Neuronal stem cell (in vitro differentiated cells): ENCODE measurements at regions not wholly inside any gene's neighbourhood (a gene's known extent, or its start where the extent isn't known, plus 50 kb on each side); places are given as distances from the start of the nearest gene placed in this dataset.
"Not testable (repeated sequence)": the region's sequence is repeated elsewhere in the genome, so short reads cannot be mapped to it uniquely, and the experiment has no call there.

Experiments used
- DNase-seq: peaks from one replicate; pipeline ENCODE4 v3.0.0-alpha.2; 2013; ENCODE audit warnings: low spot score
- H2AFZ ChIP-seq: one replicate; pipeline ENCODE4 v1.6.1; 2013; ENCODE audit warnings: mild to moderate bottlenecking, low read length, inconsistent platforms
- H2AK5ac ChIP-seq: 2 replicates; pipeline ENCODE4 v1.6.1; 2013; ENCODE audit warnings: low read depth, mild to moderate bottlenecking, inconsistent platforms, low read length, moderate library complexity, mixed read lengths
- H2BK120ac ChIP-seq: 2 replicates; pipeline ENCODE4 v1.6.1; 2013; ENCODE audit warnings: low read depth, mild to moderate bottlenecking, inconsistent platforms, low read length, moderate library complexity, mixed read lengths
- H2BK12ac ChIP-seq: one replicate; pipeline ENCODE4 v1.6.1; 2013; ENCODE audit warnings: low read length, inconsistent platforms
- H2BK15ac ChIP-seq: 2 replicates; pipeline ENCODE4 v1.6.1; 2013; ENCODE audit warnings: mild to moderate bottlenecking, low read length, inconsistent platforms, mixed read lengths
- H2BK5ac ChIP-seq: one replicate; pipeline ENCODE4 v1.6.1; 2013; ENCODE audit warnings: inconsistent platforms, mild to moderate bottlenecking, low read length, moderate library complexity
- H3K14ac ChIP-seq: one replicate; pipeline ENCODE4 v1.6.1; 2013; ENCODE audit warnings: low read length, inconsistent platforms
- H3K18ac ChIP-seq: 2 replicates; pipeline ENCODE4 v1.6.1; 2013; ENCODE audit warnings: low read length, inconsistent platforms
- H3K23ac ChIP-seq: 2 replicates; pipeline ENCODE4 v1.6.1; 2013; ENCODE audit warnings: low read depth, mild to moderate bottlenecking, mixed read lengths, low read length, inconsistent platforms; ENCODE audit not compliant: poor library complexity
- H3K27ac ChIP-seq: replicated peaks from 3 replicates; pipeline ENCODE4 v1.5.1; 2013; ENCODE audit warnings: low read length, inconsistent platforms
- H3K27me3 ChIP-seq, 3 experiments: 2 replicates each; pipeline ENCODE4 v1.6.1; 2013; ENCODE audit warnings: low read length in 3 of 3, mild to moderate bottlenecking in 2 of 3, inconsistent platforms in 1 of 3, low read depth in 1 of 3, mixed read lengths in 1 of 3, moderate library complexity in 1 of 3; ENCODE audit not compliant: control insufficient read depth in 3 of 3, insufficient read depth in 3 of 3
- H3K36me3 ChIP-seq, 2 donors: replicated peaks in 1 of 2; 2 replicates each; pipeline ENCODE4 v1.6.1; 2013; ENCODE audit warnings: low read length in 2 of 2; ENCODE audit not compliant: control insufficient read depth in 2 of 2, insufficient read depth in 2 of 2
- H3K4ac ChIP-seq: 2 replicates; pipeline ENCODE4 v1.6.1; 2013; ENCODE audit warnings: inconsistent platforms, mild to moderate bottlenecking, low read length, moderate library complexity
- H3K4me1 ChIP-seq, 2 donors: 1 replicate in 1 of 2; 2 replicates in 1 of 2; pipeline ENCODE4 v1.6.1; 2013; ENCODE audit warnings: low read length in 2 of 2, low read depth in 1 of 2; ENCODE audit not compliant: control insufficient read depth in 2 of 2, insufficient read depth in 1 of 2
- H3K4me2 ChIP-seq: one replicate; pipeline ENCODE4 v1.6.1; 2013; ENCODE audit warnings: mild to moderate bottlenecking, low read length, inconsistent platforms; ENCODE audit not compliant: insufficient read depth, poor library complexity, severe bottlenecking
- H3K4me3 ChIP-seq, 2 donors: 2 replicates each; pipeline ENCODE4 v1.5.1; 2013; ENCODE audit warnings: low read length in 2 of 2, mild to moderate bottlenecking in 2 of 2, inconsistent platforms in 1 of 2, moderate library complexity in 1 of 2
- H3K79me1 ChIP-seq: one replicate; pipeline ENCODE4 v1.6.1; 2013; ENCODE audit warnings: low read depth, mild to moderate bottlenecking, inconsistent platforms, low read length, moderate library complexity
- H3K9ac ChIP-seq: one replicate; pipeline ENCODE4 v1.6.1; 2013; ENCODE audit warnings: mild to moderate bottlenecking, low read depth, low read length, inconsistent platforms; ENCODE audit not compliant: poor library complexity
- H3K9me3 ChIP-seq, 2 donors: replicated peaks in 1 of 2; 2 replicates each; pipeline versions ENCODE3 to v1.6.1; 2013; ENCODE audit warnings: low read length in 2 of 2, mild to moderate bottlenecking in 2 of 2, inconsistent platforms in 1 of 2, low read depth in 1 of 2, mixed read lengths in 1 of 2, moderate library complexity in 1 of 2; ENCODE audit not compliant: control insufficient read depth in 2 of 2, insufficient read depth in 1 of 2
- H4K8ac ChIP-seq: one replicate; pipeline ENCODE4 v1.6.1; 2013; ENCODE audit warnings: low read depth, mild to moderate bottlenecking, inconsistent platforms, low read length, moderate library complexity
- H4K91ac ChIP-seq: one replicate; pipeline ENCODE4 v1.6.1; 2013; ENCODE audit warnings: low read length, low read depth, mild to moderate bottlenecking, inconsistent platforms; ENCODE audit not compliant: poor library complexity
- WGBS, 2 donors: extraction: QIAGEN DNeasy Blood & Tissue Kit; methylation state at CpG; one replicate each; pipeline ENCODE4 v1.1.7; 2013; ENCODE audit warnings: missing lambda C conversion rate in 2 of 2, mixed read lengths in 1 of 2; ENCODE audit not compliant: insufficient read length in 2 of 2, insufficient replicate concordance in 1 of 2; ENCODE audit errors: extremely low coverage in 2 of 2; 5-methylcytosine and 5-hydroxymethylcytosine counted together

- H3K9me3 ChIP-seq, H3K36me3 ChIP-seq, H4K8ac ChIP-seq, H3K18ac ChIP-seq, H2BK5ac ChIP-seq, H3K4me1 ChIP-seq, H3K27ac ChIP-seq, H2AFZ ChIP-seq, H2BK12ac ChIP-seq, H3K4me3 ChIP-seq, H2BK15ac ChIP-seq, H3K4ac ChIP-seq, H3K23ac ChIP-seq, H4K91ac ChIP-seq, H2AK5ac ChIP-seq, DNase-seq, H3K9ac ChIP-seq, H3K27me3 ChIP-seq, H3K4me2 ChIP-seq, H3K79me1 ChIP-seq, H3K14ac ChIP-seq, H2BK120ac ChIP-seq: not testable (repeated sequence)
- no CpG with 5 or more reads among the region's 6 CpGs for WGBS, 2 donors
Measured at GRCh38 chr4:102210806-102211205, 134.5 kb downstream of the SLC39A8 start.

GRCh38 chr4:102204634-102205033, 140.6 kb downstream of the SLC39A8 start:
- not testable (repeated sequence) for H2BK120ac ChIP-seq, H3K9ac ChIP-seq, H2BK5ac ChIP-seq, H2AFZ ChIP-seq, H2AK5ac ChIP-seq, H2BK12ac ChIP-seq, DNase-seq, H3K18ac ChIP-seq, H3K4me2 ChIP-seq, H3K4me1 ChIP-seq, H3K23ac ChIP-seq, H3K27me3 ChIP-seq, H3K36me3 ChIP-seq, H4K8ac ChIP-seq, H2BK15ac ChIP-seq, H4K91ac ChIP-seq, H3K4ac ChIP-seq, H3K79me1 ChIP-seq, H3K27ac ChIP-seq, H3K9me3 ChIP-seq, H3K14ac ChIP-seq, H3K4me3 ChIP-seq
- WGBS, 2 donors = no CpG with 5 or more reads among the region's 3 CpGs

GRCh38 chr4:102196221-102196620, 149.1 kb downstream of the SLC39A8 start:
- WGBS, 2 donors = no CpG with 5 or more reads among the region's 3 CpGs
- H3K36me3 ChIP-seq = no peaks in the 10 kb centered on the region

GRCh38 chr4:102193145-102193544, 152.1 kb downstream of the SLC39A8 start:
- H2BK15ac ChIP-seq = no peak overlapping the region

More at GRCh38 chr4:102196221-102196620, 149.1 kb downstream of the SLC39A8 start:
- no peak overlapping the region for H3K9ac ChIP-seq
- DNase-seq = no peak
- no peak overlapping the region for H3K4me2 ChIP-seq
- H2BK5ac ChIP-seq = no peak overlapping the region
- H2AFZ ChIP-seq = no peak overlapping the region
- H3K27me3 ChIP-seq = no peaks in the 10 kb centered on the region
- peaks cover 0 to 2% of the 10 kb centered on the region in 2 donors for H3K9me3 ChIP-seq
- no peak overlapping the region for H3K27ac ChIP-seq
- H2BK15ac ChIP-seq = no peak overlapping the region
- H2BK120ac ChIP-seq = no peak overlapping the region
- H3K14ac ChIP-seq = no peak overlapping the region
- H2AK5ac ChIP-seq = no peak overlapping the region
- H4K91ac ChIP-seq = no peak overlapping the region
- H2BK12ac ChIP-seq = no peak overlapping the region
- no peaks in the 10 kb centered on the region for H3K4me1 ChIP-seq
- no peak overlapping the region for H3K4ac ChIP-seq
- H3K4me3 ChIP-seq = no peak overlapping the region
- H3K18ac ChIP-seq = no peak overlapping the region
- H4K8ac ChIP-seq = no peak overlapping the region
- H3K79me1 ChIP-seq = no peaks in the 10 kb centered on the region
- no peak overlapping the region for H3K23ac ChIP-seq

More at GRCh38 chr4:102193145-102193544, 152.1 kb downstream of the SLC39A8 start:
- Histone ChIP-seq H3K4ac (no peak overlapping the region), H3K18ac (no peak overlapping the region), H2AFZ (no peak overlapping the region), H3K9me3 (no peaks in the 10 kb centered on the region), H3K4me1 (no peaks in the 10 kb centered on the region), H3K14ac (no peak overlapping the region), H2BK120ac (no peak overlapping the region), H3K79me1 (no peaks in the 10 kb centered on the region), H3K27me3 (no peaks in the 10 kb centered on the region), H3K4me2 (no peak overlapping the region), H2BK12ac (no peak overlapping the region), H2AK5ac (no peak overlapping the region), H2BK5ac (no peak overlapping the region), H3K9ac (no peak overlapping the region), H3K27ac (no peak overlapping the region), H3K36me3 (no peaks in the 10 kb centered on the region), H4K8ac (no peak overlapping the region), H4K91ac (no peak overlapping the region), H3K23ac (no peak overlapping the region), H3K4me3 (no peak overlapping the region)
- no CpG with 5 or more reads among the region's 1 CpG for WGBS, 2 donors
- DNase-seq = no peak
